Smooth muscle cell (in vitro differentiated cells): ENCODE measurements at regions not wholly inside any gene's neighbourhood (a gene's known extent, or its start where the extent isn't known, plus 50 kb on each side); places are given as distances from the start of the nearest gene placed in this dataset.

Source experiments
- DNase-seq: peaks from one replicate; lab custom pipeline; 2025; ENCODE audit not compliant: unreplicated experiment; lab: John Stamatoyannopoulos, UW
- H2AFZ ChIP-seq: fragments of 200-600 bp; sonication (generic); 2 replicates; pipeline ENCODE4 v1.6.0; 2016; ENCODE audit warnings: antibody characterized with exemption, low read depth, mild to moderate bottlenecking
- H3F3A ChIP-seq: fragments of 200-600 bp; sonication (generic); 2 replicates; pipeline ENCODE4 v1.6.0; 2017; ENCODE audit warnings: antibody characterized with exemption, low read depth
- H3K27ac ChIP-seq: fragments of 200-600 bp; sonication (generic); 2 replicates; pipeline ENCODE4 v1.5.1; 2016; ENCODE audit warnings: low read depth, mild to moderate bottlenecking
- H3K27me3 ChIP-seq: fragments of 200-600 bp; sonication (generic); 2 replicates; pipeline ENCODE4 v1.6.1; 2016; ENCODE audit warnings: low read depth, mild to moderate bottlenecking
- H3K36me3 ChIP-seq: fragments of 200-600 bp; sonication (generic); 2 replicates; pipeline ENCODE4 v1.5.1; 2016; ENCODE audit warnings: low read depth
- H3K4me1 ChIP-seq: fragments of 200-600 bp; sonication (generic); 2 replicates; pipeline ENCODE4 v1.5.1; 2016; ENCODE audit warnings: low read depth
- H3K4me2 ChIP-seq: fragments of 200-600 bp; sonication (generic); 2 replicates; pipeline ENCODE4 v1.6.0; 2016; ENCODE audit warnings: mild to moderate bottlenecking
- H3K4me3 ChIP-seq: fragments of 200-600 bp; sonication (generic); 2 replicates; pipeline ENCODE4 v1.5.1; 2016; ENCODE audit warnings: mild to moderate bottlenecking
- H3K79me2 ChIP-seq: fragments of 200-600 bp; sonication (generic); 2 replicates; pipeline ENCODE4 v1.6.0; 2016; ENCODE audit warnings: low read depth, mild to moderate bottlenecking
- H3K9ac ChIP-seq: fragments of 200-600 bp; sonication (generic); 2 replicates; pipeline ENCODE4 v1.6.0; 2016; ENCODE audit warnings: low read depth
- H3K9me3 ChIP-seq: fragments of 200-600 bp; sonication (generic); replicated peaks from 2 replicates; pipeline ENCODE4 v1.5.1; 2016; ENCODE audit warnings: low read depth
- H4K20me1 ChIP-seq: fragments of 200-600 bp; sonication (generic); 2 replicates; pipeline ENCODE4 v1.6.0; 2016; ENCODE audit warnings: low read depth
- CTCF ChIP-seq: fragments of 200-600 bp; sonication (generic); IDR thresholded peaks from 2 replicates; pipeline ENCODE4 v1.5.1; 2017; ENCODE audit warnings: borderline replicate concordance, mild to moderate bottlenecking, antibody characterized with exemption; ENCODE audit not compliant: insufficient read depth, poor library complexity, severe bottlenecking
- WGBS: methylation state at CpG from one replicate; pipeline ENCODE4 v1.1.7; 2016; ENCODE audit warnings: low lambda C conversion rate; 5-methylcytosine and 5-hydroxymethylcytosine counted together

GRCh38 chr4:181933471-181933870 is 309.7 kb upstream of the TENM3 start:
- TF ChIP-seq CTCF: no peak
- 84% methylated on average over 4 of the region's 4 CpGs for WGBS
- Histone ChIP-seq H3K27ac (no peak overlapping the region), H3F3A (no peaks in the 10 kb centered on the region), H3K9ac (no peak overlapping the region), H4K20me1 (no peaks in the 10 kb centered on the region), H3K36me3 (no peaks in the 10 kb centered on the region), H3K27me3 (no peaks in the 10 kb centered on the region), H2AFZ (no peak overlapping the region), H3K4me2 (no peak overlapping the region), H3K79me2 (no peaks in the 10 kb centered on the region), H3K4me3 (no peak overlapping the region), H3K4me1 (no peaks in the 10 kb centered on the region), H3K9me3 (no peaks in the 10 kb centered on the region)
- no peak for DNase-seq

- Histone ChIP-seq H4K20me1 (no peaks in the 10 kb centered on the region), H3K27ac (no peak overlapping the region), H3K4me2 (no peak overlapping the region), H3K79me2 (no peaks in the 10 kb centered on the region), H3K36me3 (no peaks in the 10 kb centered on the region), H3F3A (no peaks in the 10 kb centered on the region), H3K9ac (no peak overlapping the region), H3K4me1 (no peaks in the 10 kb centered on the region), H3K9me3 (no peaks in the 10 kb centered on the region), H3K4me3 (no peak overlapping the region), H2AFZ (no peak overlapping the region), H3K27me3 (no peaks in the 10 kb centered on the region)
- no peak for DNase-seq
- 90% methylated on average over 4 of the region's 4 CpGs for WGBS
- no peak for TF ChIP-seq CTCF
Observed at GRCh38 chr4:181938631-181939030, 304.6 kb upstream of the TENM3 start.

- Histone ChIP-seq H4K20me1 (no peaks in the 10 kb centered on the region), H2AFZ (no peak overlapping the region), H3K27me3 (no peaks in the 10 kb centered on the region), H3K27ac (no peak overlapping the region), H3K4me1 (no peaks in the 10 kb centered on the region), H3F3A (no peaks in the 10 kb centered on the region), H3K79me2 (no peaks in the 10 kb centered on the region), H3K36me3 (no peaks in the 10 kb centered on the region), H3K4me3 (no peak overlapping the region), H3K4me2 (no peak overlapping the region), H3K9ac (no peak overlapping the region), H3K9me3 (no peaks in the 10 kb centered on the region)
- DNase-seq: no peak
- no peak for TF ChIP-seq CTCF
- 83% methylated on average over 15 of the region's 15 CpGs for WGBS
Observed at GRCh38 chr4:181939199-181939945, 303.8 kb upstream of the TENM3 start.

- no peak overlapping the region for H3K27ac ChIP-seq
- no peaks in the 10 kb centered on the region for H3K9me3 ChIP-seq
- H3K4me1 ChIP-seq: no peaks in the 10 kb centered on the region
- no peaks in the 10 kb centered on the region for H4K20me1 ChIP-seq
- H3K36me3 ChIP-seq: no peaks in the 10 kb centered on the region
- H3K4me3 ChIP-seq: no peak overlapping the region
- no peaks in the 10 kb centered on the region for H3K27me3 ChIP-seq
- DNase-seq: no peak
- no peak overlapping the region for H3K9ac ChIP-seq
- no peaks in the 10 kb centered on the region for H3F3A ChIP-seq
- no peak overlapping the region for H2AFZ ChIP-seq
- WGBS: 93% methylated on average over 8 of the region's 8 CpGs
- no peaks in the 10 kb centered on the region for H3K79me2 ChIP-seq
- no peak for TF ChIP-seq CTCF
- H3K4me2 ChIP-seq: no peak overlapping the region
Observed at GRCh38 chr4:181944527-181944926, 298.7 kb upstream of the TENM3 start.
